ENCODE measurements at regions not wholly inside any gene's neighbourhood (a gene's known extent, or its start where the extent isn't known, plus 50 kb on each side); places are given as distances from the start of the nearest gene placed in this dataset.

DNA sequence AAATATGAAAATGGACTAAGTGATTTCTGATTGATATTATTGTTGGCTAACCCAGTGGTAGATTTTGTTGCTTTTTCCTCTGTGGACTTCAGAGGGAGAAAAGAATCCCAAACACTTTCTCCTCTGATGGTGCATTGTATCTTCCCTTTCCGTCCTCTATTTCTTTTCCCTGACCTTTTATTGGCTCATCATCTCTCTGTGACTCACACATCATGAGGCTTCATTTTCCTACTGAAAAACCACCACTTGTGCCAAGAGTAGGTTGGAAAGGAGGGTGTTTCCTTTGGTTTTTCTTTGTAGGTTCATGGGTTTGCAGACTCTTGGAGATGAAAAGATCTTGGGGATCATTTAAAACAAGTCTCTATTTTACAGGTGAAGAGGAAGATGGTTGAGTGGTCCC is 311.7 kb upstream of the JAG1 start:
- Histone ChIP-seq H3K9ac (ENCODE audit: control insufficient read depth, insufficient read depth, low read length) (no peak overlapping the region), H3K79me2 (ENCODE audit: control insufficient read depth, insufficient read depth, low read length) (no peaks in the 10 kb centered on the region), H3K4me2 (ENCODE audit: control insufficient read depth, insufficient read depth) (no peak overlapping the region), H3K4me1 (ENCODE audit: control insufficient read depth, insufficient read depth, low read length) (no peaks in the 10 kb centered on the region), H3K27me3 (replicated peaks in 1 of 2; ENCODE audit: control insufficient read depth in 2 of 2, insufficient read depth in 2 of 2, low read length in 1 of 2) (no peaks in the 10 kb centered on the region), H3K27ac (ENCODE audit: control insufficient read depth, insufficient read depth) (no peak overlapping the region), H2AFZ (ENCODE audit: control insufficient read depth, low read depth, low read length) (no peak overlapping the region), H4K20me1 (ENCODE audit: control insufficient read depth, insufficient read depth) (no peaks in the 10 kb centered on the region), H3K4me3 (no peak overlapping the region), H3K9me3 (replicated peaks; ENCODE audit: control insufficient read depth, insufficient read depth, low read length) (no peaks in the 10 kb centered on the region), H3K36me3 (ENCODE audit: control insufficient read depth in 2 of 2, insufficient read depth in 2 of 2, low read length in 1 of 2) (no peaks in the 10 kb centered on the region)
- BruUV-seq (replicated peaks) = no TSS peak
- TF ChIP-seq, protein P1, sequence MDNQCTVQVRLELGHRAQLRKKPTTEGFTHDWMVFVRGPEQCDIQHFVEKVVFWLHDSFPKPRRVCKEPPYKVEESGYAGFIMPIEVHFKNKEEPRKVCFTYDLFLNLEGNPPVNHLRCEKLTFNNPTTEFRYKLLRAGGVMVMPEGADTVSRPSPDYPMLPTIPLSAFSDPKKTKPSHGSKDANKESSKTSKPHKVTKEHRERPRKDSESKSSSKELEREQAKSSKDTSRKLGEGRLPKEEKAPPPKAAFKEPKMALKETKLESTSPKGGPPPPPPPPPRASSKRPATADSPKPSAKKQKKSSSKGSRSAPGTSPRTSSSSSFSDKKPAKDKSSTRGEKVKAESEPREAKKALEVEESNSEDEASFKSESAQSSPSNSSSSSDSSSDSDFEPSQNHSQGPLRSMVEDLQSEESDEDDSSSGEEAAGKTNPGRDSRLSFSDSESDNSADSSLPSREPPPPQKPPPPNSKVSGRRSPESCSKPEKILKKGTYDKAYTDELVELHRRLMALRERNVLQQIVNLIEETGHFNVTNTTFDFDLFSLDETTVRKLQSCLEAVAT (IDR thresholded peaks at IDR 0.05) = no peak
- TF ChIP-seq WRNIP1 (IDR thresholded peaks at IDR 0.05; ENCODE audit: borderline replicate concordance, low read depth, low read length) = no peak
- no peak for TF ChIP-seq ZZZ3 (IDR thresholded peaks at IDR 0.05; ENCODE audit: control insufficient read depth, insufficient read length, low read depth)
- no peak for TF ChIP-seq CHD1 (IDR thresholded peaks at IDR 0.05; ENCODE audit: low read depth, low read length)
- TF ChIP-seq, protein P2, sequence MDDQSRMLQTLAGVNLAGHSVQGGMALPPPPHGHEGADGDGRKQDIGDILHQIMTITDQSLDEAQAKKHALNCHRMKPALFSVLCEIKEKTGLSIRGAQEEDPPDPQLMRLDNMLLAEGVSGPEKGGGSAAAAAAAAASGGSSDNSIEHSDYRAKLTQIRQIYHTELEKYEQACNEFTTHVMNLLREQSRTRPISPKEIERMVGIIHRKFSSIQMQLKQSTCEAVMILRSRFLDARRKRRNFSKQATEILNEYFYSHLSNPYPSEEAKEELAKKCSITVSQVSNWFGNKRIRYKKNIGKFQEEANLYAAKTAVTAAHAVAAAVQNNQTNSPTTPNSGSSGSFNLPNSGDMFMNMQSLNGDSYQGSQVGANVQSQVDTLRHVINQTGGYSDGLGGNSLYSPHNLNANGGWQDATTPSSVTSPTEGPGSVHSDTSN (IDR thresholded peaks at IDR 0.05; ENCODE audit: insufficient replicate concordance, low read depth, low read length) = no peak
- no peak for TF ChIP-seq EED (IDR thresholded peaks at IDR 0.05; ENCODE audit: low read depth)
- TF ChIP-seq MEF2A (IDR thresholded peaks at IDR 0.05; ENCODE audit: insufficient read depth, low read depth, low read length) = no peak
- TF ChIP-seq TBL1XR1 (IDR thresholded peaks at IDR 0.05; ENCODE audit: low read depth, low read length) = no peak
- no peak for TF ChIP-seq KLF5 (IDR thresholded peaks at IDR 0.05; ENCODE audit: partially characterized antibody)
- no peak for TF ChIP-seq SMAD1 (IDR thresholded peaks at IDR 0.05; ENCODE audit: low read depth, partially characterized antibody)
- TF ChIP-seq KDM1A (IDR thresholded peaks at IDR 0.05; ENCODE audit: borderline replicate concordance) = no peak
- FAIRE-seq (no peak), ATAC-seq (no peak), DNase-seq (ENCODE audit: low read depth, low spot score) (no peak)
- ChIA-PET SMC1A (ENCODE audit: uncharacterized antibody, unreplicated experiment) (interaction anchor here (1.2 to 1.6 kb wide), 2 partner anchors 15 to 19 kb away, joined by 5 read pairs; no protein-coding TSS in a partner anchor), POLR2A (no interaction called here), RAD21 (ENCODE audit: unreplicated experiment) (no interaction called here), CTCF (no interaction called here)
- WGBS (ENCODE audit: insufficient coverage, insufficient replicate concordance, low lambda C conversion rate, missing lambda C conversion rate) = 0% methylated on average over 1 of the region's 1 CpG
- intact Hi-C loops (cut with micrococcal nuclease; ENCODE audit: unreplicated experiment) = no loop called here
- in situ Hi-C loops (cut with MboI) = no loop called here

Measured in GM12878 (cell line).